DMS79 (cell line): ENCODE measurements at regions not wholly inside any gene's neighbourhood (a gene's known extent, or its start where the extent isn't known, plus 50 kb on each side); places are given as distances from the start of the nearest gene placed in this dataset.

Source experiments
- DNase-seq: peaks from one replicate; lab custom pipeline; 2025; lab: John Stamatoyannopoulos, UW

DNA sequence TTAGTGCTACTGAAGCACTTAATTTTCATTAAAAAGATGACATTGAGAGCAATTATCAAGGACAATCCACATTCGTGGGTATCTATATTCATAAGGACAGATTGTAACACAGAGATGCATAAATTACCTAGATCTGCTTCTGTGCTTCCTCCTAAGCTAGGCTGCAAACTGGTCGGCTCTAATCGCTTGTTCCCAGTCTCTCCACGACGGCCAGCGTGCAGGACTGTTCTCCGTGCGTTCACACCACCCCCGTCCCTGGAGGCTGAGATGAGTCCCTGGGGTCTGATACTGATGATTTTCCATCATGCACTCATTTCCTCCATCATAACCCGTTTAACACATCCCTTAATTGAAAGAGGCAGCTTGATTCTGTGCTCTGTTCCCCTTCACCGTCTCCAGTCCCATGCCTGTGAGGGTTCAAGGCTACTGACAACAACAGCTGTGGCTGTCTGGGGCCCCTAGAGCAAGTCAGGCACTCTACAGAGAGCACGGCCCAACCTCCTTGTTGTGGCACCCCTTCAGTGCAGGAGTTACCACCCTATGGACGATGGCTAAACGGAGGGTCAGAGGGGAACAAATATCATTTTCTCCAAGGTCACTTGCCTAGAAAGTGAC is 469.6 kb downstream of the NPHP4 start:
- no peak for DNase-seq

DNA sequence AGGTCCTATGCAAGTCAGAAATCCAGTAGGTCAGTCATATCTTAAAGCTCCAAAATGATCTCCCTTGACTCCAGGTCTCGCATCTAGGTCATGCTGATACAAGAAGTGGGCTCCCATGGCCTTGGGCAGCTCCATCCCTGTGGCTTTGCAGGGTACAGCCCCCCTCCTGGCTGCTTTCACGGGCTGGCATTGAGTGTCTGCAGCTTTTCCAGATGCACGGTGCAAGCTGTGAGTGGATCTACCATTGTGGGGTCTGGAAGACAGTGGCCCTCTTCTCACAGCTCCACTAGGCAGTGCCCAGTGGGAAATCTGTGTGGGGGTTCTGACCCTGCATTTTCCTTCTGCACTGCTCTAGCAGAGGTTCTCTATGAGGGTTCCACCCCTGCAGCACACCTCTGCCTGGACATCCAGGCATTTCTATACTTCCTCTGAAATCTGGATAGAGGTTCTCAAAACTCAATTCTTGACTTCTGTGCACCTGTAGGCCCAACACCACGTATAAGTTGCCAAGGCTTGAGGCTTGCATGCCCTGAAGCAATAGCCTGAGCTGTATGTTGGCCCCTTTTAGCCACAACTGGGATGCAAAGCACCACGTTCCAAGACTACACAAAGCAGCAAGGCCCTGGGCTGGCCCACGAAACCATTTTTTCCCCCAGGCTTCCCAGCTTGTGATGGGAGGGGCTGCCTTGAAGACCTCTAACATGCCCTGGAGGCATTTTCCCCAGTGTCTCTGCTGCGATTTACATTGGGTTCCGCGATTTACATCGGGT is 472.7 kb downstream of the NPHP4 start:
- no peak for DNase-seq

GRCh38 chr1:5516756-5517155 is 475.5 kb downstream of the NPHP4 start:
- DNase-seq = no peak

DNA sequence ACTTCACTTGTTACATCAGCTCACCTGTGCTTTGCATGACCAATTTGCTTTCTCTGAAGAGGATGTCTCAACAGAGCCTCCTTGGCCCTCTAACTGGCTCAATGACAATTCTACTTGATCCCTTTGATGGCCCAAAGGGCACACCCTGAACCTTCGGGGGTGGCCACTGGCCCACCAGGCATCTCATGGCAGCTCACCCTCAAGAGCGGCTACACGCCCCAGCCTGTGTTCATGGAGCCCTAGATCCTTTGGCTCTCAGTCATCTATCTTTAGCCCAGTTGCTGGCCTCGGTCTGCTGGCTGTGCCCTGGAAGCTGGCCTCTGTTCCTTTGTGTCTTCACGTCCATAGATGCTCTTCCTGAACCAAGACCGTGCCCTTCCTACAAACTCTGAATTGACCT is 476.7 kb downstream of the NPHP4 start:
- no peak for DNase-seq

DNA sequence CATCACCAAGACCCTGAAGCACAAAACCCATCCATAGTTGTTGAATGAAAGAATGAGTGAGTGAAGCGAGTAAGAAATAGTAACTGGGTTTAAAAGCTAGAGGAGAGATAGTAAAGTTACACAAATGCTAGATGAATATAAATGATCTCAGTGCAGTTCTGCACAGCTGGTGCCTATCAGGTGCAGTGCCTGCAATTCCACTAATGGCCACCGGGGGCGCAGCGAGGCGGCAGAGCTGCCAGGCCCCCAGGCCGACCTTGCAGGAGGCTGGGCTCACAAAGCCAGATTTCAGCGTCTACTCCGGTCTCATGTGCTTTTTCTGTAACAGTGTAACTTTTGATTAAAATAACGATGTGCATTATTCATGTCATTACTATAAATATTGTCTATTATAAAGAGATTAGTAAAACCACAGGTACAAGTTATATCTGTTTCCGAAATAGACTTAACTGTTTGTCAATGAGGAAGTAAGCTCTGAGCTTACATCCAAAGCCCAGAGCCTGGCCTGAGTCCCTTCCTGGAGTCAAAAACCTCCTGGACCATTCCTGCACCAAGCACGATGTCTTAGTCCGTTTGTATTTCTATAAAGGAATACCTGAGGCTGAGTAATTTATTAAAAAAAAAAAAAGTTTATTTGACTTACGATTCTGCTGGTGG is 477.6 kb downstream of the NPHP4 start:
- no peak for DNase-seq

GRCh38 chr1:5513846-5514526 is 478.2 kb downstream of the NPHP4 start:
- peak; percentile 87 for DNase-seq

- DNase-seq = no peak
Measured at GRCh38 chr1:5513179-5513578, 479.0 kb downstream of the NPHP4 start.

DNA sequence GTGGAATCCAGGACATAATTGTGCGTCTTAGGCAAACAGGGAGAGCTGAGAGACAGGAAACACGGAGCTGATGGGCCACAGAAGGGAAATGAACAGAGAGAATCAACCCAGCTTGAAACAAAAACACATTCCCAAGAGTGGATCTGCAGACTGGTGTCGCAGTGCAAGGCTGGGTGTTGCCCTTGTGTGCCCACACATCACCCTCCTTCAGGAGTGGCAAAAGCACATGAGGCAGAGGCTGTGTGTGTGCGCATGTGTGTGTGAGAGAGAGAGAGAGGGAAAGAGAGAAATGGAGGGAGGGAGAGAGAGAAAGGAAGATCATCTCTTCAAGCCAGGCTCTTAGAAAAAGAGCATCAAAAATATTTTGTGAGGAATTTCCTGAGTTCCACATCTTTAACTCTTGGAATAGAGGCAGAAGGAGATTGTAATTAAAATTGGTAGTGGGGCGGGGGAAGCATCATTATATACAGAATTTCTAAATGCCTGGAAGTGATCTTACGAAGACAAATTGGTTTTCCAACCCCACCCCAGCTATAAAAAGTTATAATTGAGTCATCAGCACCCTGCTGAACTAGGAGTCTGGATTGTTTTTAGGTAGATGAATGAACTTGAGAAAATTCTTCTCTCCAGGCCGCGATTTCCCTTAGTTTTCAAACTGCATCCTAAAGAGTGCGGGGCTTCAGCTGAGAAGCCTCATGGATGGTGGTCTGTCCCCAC is 480.7 kb downstream of the NPHP4 start:
- no peak for DNase-seq

GRCh38 chr1:5509664-5510452 is 482.4 kb downstream of the NPHP4 start:
- DNase-seq = no peak

- DNase-seq = no peak
Measured at GRCh38 chr1:5508669-5509330, 483.4 kb downstream of the NPHP4 start.

DNA sequence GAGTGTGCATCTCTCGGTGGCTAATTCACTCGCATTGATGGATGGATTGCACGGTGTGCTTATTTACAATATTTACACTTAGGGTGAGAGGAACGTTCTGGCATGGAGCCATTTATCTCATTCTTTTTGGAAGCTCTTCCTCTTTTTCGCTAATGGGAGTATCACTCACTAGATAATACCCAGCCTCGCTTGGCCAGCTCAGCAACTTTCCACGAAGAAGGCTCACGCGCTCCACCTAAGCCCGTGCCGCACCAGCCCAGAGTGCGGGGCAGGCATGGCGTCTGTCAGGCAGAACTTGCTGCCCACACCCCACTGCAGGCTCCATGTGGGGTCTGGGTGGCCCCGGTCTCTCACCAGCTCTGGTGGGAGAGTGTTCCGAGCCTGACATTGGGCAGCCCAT is 484.9 kb downstream of the NPHP4 start:
- DNase-seq = no peak

GRCh38 chr1:5506634-5507033 is 485.6 kb downstream of the NPHP4 start:
- no peak for DNase-seq

DNA sequence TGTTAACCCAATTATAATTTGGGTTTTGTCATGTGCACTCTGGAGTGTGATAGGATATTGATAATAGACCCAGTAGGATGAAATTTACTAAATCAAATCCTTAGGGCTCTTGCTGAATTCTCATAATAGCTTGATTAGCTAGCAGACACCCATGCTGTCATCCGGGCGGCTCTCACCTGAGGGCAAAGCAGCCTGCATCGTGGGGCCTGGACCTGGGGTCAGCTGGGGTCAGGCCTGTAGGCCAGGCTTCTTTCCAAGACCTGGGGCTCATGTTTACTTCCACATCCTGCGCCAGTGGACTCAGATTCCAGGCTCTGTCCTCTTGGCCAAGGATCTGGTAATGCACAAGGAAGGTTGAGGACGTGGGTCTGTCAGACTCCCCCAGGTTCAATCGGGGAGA is 486.3 kb downstream of the NPHP4 start:
- DNase-seq = no peak

GRCh38 chr1:5504364-5504740 is 487.9 kb downstream of the NPHP4 start:
- no peak for DNase-seq

- no peak for DNase-seq
Measured at GRCh38 chr1:5503556-5504363, 488.5 kb downstream of the NPHP4 start.

DNA sequence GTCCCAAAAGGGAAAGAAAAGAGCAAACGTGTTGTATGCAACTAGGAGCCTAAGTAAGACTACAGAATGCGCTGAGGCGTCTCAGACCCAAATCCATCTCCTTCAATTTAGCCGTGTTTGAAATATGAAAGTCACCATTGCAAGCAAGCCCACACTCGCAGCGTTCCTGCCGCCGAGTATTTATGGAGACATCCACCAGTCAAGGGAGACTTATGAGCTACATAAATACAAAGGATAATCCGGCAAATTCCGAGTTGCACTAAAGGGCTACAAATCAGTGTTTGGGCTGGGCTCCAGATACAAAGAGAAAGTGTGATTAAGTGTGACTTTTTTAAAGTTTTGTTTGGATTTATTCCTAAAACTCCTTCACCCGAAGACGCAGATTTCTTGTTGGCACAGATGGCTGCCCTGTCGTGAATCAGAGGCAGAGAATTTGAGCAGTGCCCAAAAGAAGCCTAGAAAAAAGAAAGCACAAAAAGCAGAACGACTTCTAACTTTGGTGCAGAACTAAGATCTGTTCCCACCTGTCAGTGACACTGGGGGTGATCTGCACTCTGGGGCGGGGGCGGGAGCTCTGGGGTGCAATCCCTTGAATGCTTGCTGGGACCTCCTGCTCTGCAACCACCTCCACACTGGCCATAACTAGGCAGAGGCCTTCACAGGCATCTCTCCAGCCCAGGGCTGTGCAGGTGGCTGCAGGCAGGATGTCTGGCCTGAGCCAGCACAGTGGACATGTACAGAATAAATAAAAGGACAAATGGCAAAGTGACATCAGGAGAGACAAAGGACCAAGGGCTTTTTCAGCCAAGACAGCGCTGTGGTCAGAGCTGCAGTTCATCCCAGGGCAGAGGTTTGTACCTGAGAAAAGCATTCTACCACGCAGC is 489.7 kb downstream of the NPHP4 start:
- no peak for DNase-seq

GRCh38 chr1:5501206-5501930 is 490.9 kb downstream of the NPHP4 start:
- DNase-seq = no peak

DNA sequence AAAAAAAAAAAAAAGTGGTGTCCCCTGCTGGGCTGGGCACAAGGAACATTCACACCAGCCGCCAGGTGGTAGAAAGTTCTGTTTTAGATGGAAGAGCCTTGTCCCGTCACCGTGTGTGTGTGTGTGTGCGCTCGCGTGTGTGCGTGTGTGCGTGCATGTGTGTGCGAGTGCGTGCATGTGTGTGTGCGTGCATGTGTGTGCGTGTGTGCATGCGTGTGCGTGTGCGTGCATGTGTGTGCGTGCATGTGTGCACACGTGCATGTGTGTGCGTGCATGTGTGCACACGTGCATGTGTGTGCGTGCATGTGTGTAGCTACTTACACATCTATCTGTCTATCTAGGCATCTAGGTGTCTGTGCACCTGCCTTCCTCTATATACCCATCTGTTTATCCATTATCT is 491.7 kb downstream of the NPHP4 start:
- DNase-seq = no peak
